ENCODE measurements at regions not wholly inside any gene's neighbourhood (a gene's known extent, or its start where the extent isn't known, plus 50 kb on each side); places are given as distances from the start of the nearest gene placed in this dataset.
A peak's percentile ranks its signal among the peaks of the same experiment; 100 is the strongest.

DNA sequence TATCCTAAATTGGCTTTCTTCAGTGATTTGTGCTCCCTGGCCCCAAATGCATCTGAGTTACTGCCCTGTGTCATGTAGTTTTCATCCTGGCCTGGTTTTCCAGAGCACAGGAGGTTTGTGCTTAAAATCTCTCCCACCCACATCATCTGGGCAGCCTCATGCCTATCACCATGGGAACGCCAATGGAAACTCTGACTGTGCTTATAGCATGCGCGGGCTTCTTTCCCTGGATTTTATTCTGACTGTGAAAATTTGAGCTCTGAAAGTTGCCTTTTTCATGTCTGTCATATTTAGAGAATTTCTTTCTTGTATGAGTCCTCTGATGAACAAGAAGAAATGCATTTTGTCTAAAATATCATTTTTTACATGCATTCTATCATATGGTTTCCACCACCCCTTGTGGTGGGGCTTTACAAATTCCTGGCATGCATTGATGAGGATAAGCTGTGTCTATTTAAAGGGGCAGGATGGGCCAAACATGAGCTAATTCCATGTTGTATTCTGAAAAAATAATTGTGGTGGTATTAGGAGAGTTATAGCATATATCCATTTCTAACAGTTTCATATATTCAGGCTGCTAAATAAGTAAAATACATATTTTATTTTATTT, 55.1 kb downstream of the IRAG1 start:
- Histone ChIP-seq H3K27ac (no peak overlapping the region), H3K9me3 (replicated peaks in 1 of 3) (no peaks in the 10 kb centered on the region), H3K27me3 (no peaks in the 10 kb centered on the region), H3K4me1 (replicated peaks in 1 of 2) (peaks cover 0 to 8% of the 10 kb centered on the region in 2 donors), H3K4me3 (no peak overlapping the region), H3K36me3 (replicated peaks in 1 of 2) (peaks cover 0 to 6% of the 10 kb centered on the region in 2 donors)
- peak in 5 of 7 donors; percentile 0 to 79 (median 15) for DNase-seq
- 80 to 98% (median 86%) methylated on average over 3 of the region's 3 CpGs for WGBS, 4 donors
- intact Hi-C loops (cut with DNase I): no loop called here
- TF ChIP-seq POLR2A (IDR thresholded peaks at IDR 0.05): no peak
- TF ChIP-seq, protein P1, sequence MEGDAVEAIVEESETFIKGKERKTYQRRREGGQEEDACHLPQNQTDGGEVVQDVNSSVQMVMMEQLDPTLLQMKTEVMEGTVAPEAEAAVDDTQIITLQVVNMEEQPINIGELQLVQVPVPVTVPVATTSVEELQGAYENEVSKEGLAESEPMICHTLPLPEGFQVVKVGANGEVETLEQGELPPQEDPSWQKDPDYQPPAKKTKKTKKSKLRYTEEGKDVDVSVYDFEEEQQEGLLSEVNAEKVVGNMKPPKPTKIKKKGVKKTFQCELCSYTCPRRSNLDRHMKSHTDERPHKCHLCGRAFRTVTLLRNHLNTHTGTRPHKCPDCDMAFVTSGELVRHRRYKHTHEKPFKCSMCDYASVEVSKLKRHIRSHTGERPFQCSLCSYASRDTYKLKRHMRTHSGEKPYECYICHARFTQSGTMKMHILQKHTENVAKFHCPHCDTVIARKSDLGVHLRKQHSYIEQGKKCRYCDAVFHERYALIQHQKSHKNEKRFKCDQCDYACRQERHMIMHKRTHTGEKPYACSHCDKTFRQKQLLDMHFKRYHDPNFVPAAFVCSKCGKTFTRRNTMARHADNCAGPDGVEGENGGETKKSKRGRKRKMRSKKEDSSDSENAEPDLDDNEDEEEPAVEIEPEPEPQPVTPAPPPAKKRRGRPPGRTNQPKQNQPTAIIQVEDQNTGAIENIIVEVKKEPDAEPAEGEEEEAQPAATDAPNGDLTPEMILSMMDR (IDR thresholded peaks at IDR 0.05): no peak

DNA sequence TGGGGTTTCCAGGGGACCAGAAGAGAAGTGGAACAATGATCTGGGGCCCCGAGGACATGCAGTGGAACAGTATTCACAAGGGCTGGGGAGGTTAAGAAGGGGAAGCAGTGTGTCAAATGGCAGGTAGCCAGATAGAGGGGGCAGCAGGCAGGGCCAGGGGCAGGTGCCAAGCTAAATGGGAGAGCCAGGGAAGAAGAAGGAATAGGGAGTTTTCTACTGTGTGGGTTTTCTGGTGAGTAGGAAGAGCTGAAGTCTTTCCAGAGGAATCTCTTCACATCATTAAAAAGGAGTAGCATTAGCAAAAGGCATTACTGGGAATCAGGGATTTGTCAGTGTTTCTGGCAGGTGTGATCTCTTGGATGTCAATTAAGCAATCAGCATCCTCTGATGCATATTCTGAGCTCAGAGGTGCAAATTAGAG, 55.8 kb downstream of the IRAG1 start:
- Histone ChIP-seq H3K4me3 (no peak overlapping the region), H3K36me3 (replicated peaks in 1 of 2) (peaks cover 0 to 7% of the 10 kb centered on the region in 2 donors), H3K27me3 (no peaks in the 10 kb centered on the region), H3K9me3 (replicated peaks in 1 of 3) (no peaks in the 10 kb centered on the region), H3K4me1 (replicated peaks in 1 of 2) (peaks cover 0 to 8% of the 10 kb centered on the region in 2 donors), H3K27ac (no peak overlapping the region)
- 60 to 95% (median 82%) methylated on average over 1 of the region's 1 CpG for WGBS, 4 donors
- peak in 5 of 7 donors; percentile 5 to 41 (median 11) for DNase-seq
- no peak for TF ChIP-seq POLR2A (IDR thresholded peaks at IDR 0.05)
- TF ChIP-seq, protein P1 (IDR thresholded peaks at IDR 0.05): no peak
- intact Hi-C loops (cut with DNase I): no loop called here

DNA sequence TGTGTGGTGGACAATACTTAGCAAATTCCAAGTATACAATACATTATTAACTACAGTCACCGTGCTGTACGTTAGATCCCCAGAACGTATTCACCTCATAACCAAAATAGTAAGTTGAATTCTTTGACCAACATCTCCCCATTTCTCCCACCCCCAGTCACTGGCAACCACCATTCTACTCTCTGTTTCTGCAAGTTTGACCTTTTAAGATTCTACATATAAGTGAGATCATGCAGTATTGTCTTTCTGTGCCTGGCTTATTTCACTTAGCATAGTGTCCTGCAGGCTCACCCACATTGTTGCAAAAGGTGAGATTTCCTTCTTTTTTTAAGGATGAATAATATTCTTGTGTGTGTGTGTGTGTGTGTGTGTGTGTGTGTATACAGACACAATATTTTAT, 59.1 kb downstream of the IRAG1 start:
- DNase-seq: peak in 1 of 7 donors; percentile 2
- TF ChIP-seq, protein P1 (IDR thresholded peaks at IDR 0.05): no peak
- TF ChIP-seq POLR2A (IDR thresholded peaks at IDR 0.05): no peak
- no peak overlapping the region for H3K4me3 ChIP-seq
- H3K27ac ChIP-seq: no peak overlapping the region
- H3K9me3 ChIP-seq (replicated peaks in 1 of 3): no peaks in the 10 kb centered on the region
- WGBS, 4 donors: 93 to 97% (median 96%) methylated on average over 3 of the region's 3 CpGs
- intact Hi-C loops (cut with DNase I): no loop called here
- H3K36me3 ChIP-seq (replicated peaks in 1 of 2): peaks cover 0 to 7% of the 10 kb centered on the region in 2 donors
- no peaks in the 10 kb centered on the region for H3K27me3 ChIP-seq
- H3K4me1 ChIP-seq (replicated peaks in 1 of 2): peaks cover 0 to 8% of the 10 kb centered on the region in 2 donors

DNA sequence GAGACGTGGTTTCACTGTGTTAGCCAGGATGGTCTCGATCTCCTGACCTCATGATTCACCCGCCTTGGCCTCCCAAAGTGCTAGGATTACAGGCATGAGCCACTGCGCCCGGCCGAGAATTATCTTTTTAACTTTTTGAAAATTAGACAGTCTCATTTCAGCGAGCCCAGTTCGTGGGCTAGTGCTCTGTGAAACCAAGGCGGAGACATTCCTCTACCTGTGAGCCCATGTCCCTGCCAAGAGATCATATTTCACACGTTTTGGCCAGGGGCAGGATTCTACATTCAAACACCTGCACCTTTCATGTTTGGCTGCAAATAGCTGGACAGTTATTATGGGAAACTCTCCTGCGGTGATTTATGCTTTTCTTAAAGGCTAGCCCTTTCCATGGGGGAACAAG, 60.3 kb downstream of the IRAG1 start:
- Histone ChIP-seq H3K4me1 (replicated peaks in 1 of 2) (no peaks in the 10 kb centered on the region), H3K9me3 (replicated peaks in 1 of 3) (no peaks in the 10 kb centered on the region), H3K36me3 (replicated peaks in 1 of 2) (peaks cover 0 to 7% of the 10 kb centered on the region in 2 donors), H3K27ac (no peak overlapping the region), H3K4me3 (no peak overlapping the region), H3K27me3 (no peaks in the 10 kb centered on the region)
- intact Hi-C loops (cut with DNase I): no loop called here
- 84 to 91% (median 90%) methylated on average over 11 of the region's 11 CpGs for WGBS, 4 donors
- peak in 2 of 7 donors; percentile 3 for DNase-seq
- TF ChIP-seq, protein P1 (IDR thresholded peaks at IDR 0.05): no peak
